GM18858 (cell line): ENCODE measurements at regions not wholly inside any gene's neighbourhood (a gene's known extent, or its start where the extent isn't known, plus 50 kb on each side); places are given as distances from the start of the nearest gene placed in this dataset.

ENCODE experiments used
- ATAC-seq: cut with Tn5 transposase; IDR thresholded peaks from one replicate; pipeline ENCODE4 v1.9.1; 2021; ENCODE audit not compliant: unreplicated experiment

DNA sequence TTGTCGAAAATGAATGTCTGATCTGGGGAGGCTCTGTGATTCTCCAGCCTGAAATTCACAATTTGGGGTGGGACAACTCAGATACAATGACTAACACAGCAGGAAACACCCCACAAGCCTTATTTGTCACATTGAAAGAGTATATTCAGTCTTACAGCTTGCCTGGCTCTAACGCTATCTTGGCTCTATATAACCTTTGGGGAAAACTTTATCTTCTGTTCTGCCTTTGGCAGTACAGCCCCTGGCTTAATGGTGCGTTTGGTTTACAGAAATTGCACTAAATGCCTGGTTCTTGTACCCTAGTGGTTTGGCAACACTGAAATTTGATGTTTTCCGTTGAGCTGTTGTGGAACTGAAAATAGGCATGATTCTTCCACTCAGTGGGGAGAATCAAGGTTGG is 178.1 kb upstream of the VEGFC start:
- ATAC-seq = no peak

DNA sequence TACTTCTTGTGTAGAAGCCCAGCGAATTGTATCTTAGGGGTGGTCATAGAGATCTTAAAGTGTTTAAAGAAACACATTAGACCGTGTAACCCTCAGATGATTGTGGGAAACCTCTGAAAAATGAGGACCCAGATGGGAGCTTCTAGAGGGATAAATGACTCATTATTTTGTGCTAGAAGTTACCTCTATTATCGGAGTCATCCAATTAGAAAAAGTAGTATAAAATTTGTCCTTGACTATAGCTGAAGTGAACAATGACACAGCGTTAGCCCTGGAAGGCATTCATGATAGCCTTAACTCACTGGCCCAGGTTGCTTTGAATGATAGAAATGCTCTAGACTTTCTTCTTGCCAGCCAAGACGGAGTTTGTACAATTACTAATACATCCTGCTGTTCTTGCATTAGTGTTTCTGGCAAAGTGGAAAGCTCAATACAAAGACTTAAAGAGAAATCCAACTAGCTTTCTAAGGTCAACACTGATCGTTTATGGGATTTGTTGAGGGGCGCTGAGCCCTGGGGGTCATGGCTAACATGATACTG is 178.9 kb upstream of the VEGFC start:
- ATAC-seq = no peak

DNA sequence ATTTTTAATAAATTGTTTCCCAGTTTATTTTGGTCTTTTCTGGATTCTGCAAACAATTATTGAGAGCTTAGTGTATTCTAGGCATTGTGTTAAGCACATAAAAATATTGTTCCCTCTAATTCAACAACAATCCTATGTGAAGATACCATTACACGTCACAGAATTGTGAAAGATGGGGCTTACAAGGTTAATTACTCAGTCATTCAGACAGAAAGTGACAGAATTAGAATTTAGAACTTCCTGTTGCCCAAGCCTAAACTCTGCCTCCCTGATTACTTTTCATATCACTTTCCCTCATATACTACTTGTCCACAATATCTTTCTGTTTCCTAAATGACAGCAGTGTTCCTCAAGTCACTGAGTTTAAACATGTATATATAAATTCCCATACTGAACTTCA is 186.7 kb upstream of the VEGFC start:
- no peak for ATAC-seq

DNA sequence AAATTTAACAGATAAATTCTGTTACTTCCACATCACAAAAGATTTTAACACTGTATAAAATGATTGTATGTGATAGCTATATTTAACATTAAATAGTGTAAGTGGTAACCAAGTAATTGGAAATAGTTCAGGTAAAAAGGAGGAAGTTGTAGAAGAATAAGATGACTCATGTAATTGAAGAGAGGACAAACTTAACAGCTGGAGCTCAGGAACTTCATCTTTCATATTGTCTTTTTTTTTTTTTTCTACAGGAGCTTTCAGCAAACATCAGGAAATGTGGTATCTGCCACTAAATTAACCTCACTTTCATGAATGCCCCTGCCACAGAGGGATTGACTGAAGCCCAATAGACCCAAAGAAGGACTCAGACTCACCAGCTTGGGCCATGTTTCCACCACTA is 188.4 kb upstream of the VEGFC start:
- ATAC-seq = no peak

DNA sequence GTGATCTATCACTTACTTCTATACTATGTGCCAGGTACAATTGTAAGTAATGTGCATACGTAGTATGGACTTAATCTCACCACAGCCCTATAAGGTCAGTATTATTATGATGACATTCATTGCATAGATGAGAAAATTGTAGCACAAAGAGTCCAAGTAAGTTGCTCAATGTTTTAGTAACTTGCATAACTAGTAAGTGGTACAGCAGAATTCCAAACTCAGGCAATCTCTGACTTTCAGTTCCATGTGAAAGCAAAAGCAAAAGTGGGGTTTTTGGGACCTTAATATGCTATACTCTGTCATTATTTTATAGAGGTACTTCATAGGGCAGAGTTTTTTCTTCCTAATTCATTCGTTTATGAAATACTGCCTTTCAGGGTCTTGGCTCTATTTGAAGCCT is 188.8 kb upstream of the VEGFC start:
- ATAC-seq = no peak

DNA sequence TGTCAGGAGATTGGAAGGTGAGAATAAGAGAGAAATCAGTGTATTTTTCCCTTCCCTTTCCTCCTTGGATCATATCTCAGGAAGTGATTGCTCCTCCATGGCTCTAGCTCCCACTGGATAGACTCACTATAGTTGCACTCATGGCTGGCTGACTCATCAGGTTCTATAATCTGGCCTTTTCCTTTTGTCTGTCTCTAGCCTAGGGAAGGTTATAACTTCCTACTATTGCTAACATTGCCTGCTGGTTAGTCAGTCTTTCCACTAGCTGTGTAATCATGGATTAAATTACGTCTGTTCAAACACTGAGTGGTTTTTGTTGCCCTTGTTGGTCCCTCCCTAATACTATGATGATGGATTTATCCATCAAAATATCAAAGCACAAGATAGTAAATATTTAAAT is 195.5 kb upstream of the VEGFC start:
- ATAC-seq = no peak

DNA sequence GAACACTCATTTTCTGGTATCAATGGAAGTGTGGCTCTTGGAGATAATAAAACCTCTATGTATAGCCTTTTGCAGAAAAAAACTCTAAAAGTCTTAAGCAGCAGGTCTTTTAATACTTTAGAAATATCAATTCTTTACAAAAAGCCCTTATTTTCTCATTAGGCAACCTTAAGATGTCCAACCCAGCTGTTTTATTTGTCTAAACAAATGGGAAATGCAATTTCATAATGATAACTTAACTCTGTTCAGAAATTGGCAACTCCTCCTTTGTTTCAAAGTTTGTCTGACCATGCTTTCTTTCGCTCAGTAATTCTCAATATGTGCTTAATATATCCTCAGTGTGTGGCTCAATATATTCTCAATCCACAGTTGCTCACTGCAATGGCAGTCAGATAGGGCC is 196.5 kb upstream of the VEGFC start:
- no peak for ATAC-seq

DNA sequence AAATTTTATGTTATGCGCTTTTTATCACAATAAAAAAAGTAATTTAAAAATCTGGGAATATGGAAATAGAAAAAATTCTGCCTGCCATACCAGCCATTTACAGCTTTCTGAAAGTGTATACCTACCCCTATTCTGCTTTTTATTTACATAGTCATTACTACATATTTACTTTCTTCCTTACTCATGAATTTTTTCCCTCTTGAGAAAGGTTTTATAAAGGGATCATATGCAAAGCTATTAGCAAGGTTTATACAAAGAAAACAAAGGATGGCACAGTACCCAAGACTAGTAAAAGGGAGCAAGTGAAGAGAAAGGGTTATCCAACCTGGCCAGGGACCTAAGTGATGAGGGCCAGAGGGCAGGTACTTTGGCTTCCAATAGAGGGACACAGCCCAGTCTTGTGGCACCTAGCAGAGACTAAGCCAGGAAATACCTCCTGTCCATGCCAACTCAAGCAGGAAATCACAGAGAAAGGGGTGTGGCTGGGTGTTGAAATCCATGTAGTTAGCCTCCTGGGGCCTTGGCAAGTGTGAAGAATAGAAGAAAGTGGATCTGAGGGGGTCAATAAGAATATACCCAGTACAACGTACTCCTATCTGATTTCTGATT is 207.3 kb upstream of the VEGFC start:
- no peak for ATAC-seq

DNA sequence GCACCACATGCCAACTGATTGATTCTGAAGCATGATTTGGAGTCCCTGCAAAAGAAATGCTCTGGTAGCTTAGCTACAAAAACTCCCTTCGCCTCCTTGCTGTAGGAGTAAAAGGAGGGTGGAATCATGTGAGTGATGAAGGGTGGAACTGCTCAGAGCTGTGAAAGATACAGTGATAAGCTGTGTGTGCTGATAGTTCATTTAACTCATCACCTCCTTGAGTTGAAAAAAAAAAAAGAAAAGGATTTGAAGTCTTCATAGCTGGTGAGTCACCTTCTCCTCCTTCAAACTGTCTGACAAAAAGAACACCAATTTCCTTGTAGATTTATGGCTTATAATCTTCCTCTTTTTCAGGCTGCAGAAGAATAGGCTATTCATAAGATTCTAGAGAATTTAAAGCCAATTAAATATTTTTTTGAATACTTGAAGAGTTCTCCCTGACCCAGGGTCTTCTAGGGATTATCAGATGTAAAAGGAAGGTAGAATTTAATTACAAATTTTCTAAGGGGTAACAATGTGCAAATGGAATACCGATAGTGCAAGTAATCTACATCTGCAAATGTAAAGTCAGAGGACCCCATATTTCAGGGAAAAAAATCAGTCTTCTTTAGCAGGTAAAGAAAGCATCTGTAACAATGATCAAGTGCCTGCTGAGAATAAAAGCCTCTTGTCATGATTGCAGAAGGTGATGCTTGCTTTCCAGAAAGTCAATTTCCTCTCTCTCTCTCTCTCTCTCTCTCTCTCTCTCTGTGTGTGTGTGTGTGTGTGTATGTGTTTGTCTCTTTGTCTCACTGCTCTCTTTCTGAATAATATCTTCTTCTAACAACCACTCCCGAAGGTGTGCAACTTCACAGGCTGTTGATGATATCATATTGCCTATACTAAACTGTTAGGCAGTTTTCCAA is 208.8 kb upstream of the VEGFC start:
- no peak for ATAC-seq

DNA sequence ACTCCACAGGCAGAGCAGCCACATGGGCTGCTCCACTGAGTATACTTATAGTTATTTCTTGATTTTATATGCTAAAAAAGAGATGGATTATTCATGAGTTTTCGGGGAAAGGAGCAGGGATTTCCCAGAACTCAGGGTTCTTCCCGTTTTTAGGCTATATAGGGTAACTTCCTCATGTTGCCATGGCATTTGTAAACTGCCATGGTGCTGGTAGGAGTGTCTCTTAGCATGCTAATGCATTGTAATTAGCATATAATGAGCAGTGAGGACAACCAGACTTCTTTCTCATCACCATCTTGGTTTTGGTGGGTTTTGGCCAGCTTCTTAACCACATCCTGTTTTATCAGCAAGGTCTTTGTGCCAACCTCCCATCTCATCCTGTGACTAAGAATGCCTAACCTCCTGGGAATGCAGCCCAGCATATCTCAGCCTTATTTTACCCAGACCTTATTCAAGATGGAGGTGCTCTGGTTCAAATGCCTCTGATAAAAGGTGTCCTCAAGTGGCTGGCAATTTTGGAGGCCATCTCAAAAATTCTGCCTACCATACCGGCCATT is 213.0 kb upstream of the VEGFC start:
- no peak for ATAC-seq

DNA sequence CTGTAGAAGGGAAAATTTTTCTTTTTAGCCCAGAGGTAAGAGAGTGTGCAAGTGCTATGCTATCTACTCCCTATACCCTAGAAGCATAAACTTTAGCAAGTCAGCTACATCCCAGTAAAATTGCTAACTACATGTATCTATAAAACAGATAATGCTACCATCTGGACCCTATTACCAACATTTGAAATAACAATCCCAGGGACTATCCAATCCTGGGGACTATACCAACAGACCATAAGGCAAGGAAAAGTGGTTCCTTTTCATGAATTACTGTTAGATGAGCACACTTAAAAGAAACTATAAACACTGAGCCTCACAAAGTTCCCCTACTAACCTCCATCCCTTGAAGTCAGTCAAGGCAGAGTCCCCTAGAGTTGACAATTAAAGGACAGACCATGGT is 213.6 kb upstream of the VEGFC start:
- no peak for ATAC-seq

DNA sequence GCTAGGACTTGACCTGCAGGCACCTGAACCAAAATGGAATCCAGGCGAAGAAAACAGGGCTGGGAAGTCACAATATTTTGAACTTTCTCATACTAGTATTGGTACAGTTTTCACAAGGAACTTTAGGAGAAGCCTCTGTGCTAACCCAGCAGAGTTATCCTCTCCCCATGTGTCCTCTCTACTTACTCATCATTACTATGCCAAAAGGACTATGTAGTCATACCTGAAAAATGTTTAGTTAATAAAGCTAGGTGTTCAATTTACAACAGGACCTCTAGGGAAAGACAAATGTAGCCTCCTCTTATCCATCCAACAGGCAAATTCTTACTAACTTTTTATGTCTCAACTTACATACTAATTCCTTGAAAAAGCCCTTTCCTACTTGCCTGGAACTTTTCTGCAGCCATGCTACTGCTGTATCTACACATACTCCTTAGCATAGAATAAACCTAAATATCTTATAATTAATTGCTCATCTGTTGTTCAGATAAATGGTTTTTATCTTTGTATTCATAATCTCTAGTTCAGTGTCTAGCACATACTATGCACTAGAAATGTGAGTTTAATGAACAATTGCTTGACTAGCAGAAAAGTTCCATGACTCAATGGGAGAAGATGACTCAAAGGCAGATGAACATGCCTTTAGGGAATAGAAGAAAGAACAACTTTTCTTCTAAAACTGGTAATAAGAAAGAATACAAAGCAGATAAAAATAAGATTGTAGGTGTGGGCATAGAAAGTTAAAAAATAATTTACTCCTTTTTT is 215.5 kb upstream of the VEGFC start:
- ATAC-seq = no peak

DNA sequence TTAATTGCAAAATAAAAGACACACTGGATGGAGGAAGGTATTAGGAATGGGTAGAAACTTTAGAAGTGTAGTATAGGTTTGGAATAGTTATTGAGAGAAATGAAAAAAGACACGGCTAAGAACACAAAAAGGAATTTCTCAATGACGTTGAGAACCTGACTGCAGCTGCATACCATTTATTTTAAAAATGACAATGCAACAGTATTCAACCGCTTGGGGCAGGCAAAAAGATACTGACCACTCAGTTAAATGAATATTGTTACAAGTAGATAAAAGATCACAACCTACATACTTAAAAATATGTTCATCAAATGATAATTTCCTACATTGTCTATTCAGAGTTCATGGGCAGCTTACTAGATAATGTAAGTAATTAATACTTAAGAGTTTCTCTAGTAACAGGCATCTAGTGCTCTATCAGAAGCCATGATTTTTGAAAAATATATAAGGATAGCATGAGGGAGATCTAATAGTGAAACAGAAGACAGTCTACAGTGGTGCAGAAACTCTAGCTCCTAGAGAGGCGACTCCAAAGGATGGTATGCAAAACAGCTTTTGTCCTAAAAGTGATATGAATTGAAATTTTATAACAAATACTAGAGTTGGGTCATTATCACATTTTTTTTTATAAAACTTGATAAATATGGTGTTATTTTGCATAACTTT is 216.2 kb upstream of the VEGFC start:
- no peak for ATAC-seq

DNA sequence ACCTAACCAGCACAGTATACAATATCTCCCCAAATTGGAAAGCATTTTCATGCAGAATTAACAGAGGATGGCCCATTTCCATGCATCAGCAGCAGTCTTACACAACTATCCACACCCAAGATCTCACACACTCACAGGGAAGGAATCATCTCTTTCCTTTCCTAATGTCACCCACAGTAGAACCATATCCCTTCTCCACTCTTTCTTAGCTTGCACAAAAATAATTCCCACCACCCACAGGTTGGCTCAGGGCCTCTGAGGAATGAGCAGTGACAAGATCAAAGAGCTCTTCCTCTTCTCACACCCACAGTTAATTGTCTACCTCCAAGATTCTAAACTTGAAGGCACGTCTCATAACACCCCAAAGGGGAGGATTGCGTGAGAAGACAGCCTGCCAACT is 217.7 kb upstream of the VEGFC start:
- no peak for ATAC-seq

DNA sequence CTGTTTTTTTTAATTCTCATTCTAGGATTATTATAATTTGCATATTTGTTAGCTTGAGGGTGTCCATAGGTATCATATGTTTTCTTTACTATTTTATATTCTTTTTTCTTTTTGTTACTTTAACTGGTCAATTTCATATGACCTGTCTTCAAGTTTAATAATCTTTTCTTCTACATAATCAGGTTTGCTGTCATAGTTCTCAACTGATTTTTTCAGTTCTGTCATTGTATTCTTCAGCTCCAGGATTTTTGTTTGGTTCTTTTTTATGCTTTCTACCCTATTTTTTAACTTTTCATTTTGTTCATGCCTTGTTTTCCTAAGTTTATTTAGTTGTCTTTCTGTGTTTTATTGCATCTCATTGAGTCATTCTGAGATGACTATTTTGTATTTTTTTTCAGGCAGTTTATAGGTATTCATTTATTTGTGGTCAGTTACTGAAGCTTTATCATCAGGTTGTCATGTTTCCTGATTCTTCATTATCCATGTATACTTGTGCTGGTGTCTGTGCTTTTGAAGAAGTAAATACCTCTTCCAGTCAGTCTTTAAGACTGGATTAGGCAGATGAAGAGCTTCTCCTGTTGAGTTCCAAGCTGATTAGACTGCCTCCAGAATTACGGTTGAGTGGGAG is 220.3 kb upstream of the VEGFC start:
- no peak for ATAC-seq

DNA sequence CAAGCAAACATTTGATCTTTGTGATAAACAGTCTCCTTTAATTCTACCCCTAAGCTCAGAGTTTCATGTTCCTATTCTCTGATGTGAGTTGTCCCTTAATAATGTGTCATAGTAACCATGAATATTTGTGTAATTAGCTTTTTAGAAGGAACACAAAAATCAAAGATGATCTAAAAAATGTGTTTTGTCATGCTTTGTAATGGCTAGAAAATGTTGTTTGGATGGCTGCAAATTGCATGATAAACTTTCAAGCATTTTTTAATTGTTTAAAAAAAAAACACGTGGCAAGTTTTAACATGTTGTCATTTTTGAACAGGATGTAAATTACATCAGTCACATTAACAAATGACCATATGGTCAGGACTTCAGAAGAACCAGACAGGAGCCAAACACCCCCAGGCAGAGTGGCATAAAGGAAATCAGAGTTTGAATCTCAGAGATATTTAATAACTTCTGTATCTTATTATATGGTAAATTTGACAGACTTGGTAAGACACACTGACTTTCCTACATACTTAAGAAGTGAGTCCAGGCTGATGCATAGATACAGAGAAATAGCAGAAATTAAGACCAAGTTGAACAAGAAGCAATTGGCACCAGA is 223.9 kb upstream of the VEGFC start:
- no peak for ATAC-seq

DNA sequence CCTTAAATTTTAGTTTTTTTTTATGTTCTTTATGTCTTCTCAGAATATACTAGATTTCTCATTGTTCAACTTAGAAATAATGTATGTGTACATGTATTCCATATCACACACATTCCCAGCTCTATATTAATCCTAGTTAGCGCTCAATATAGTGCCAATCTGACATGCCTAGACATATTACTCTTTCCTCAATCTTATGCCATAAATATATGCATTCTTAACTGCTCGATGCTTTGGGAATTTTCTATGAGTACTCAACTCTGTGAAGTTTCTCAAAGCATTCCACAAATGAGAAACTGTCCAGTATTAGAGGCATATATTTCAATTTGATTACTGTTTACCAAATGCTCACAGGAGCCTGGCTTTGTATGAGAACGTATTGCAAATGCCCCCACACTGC is 231.2 kb upstream of the VEGFC start:
- ATAC-seq = no peak

DNA sequence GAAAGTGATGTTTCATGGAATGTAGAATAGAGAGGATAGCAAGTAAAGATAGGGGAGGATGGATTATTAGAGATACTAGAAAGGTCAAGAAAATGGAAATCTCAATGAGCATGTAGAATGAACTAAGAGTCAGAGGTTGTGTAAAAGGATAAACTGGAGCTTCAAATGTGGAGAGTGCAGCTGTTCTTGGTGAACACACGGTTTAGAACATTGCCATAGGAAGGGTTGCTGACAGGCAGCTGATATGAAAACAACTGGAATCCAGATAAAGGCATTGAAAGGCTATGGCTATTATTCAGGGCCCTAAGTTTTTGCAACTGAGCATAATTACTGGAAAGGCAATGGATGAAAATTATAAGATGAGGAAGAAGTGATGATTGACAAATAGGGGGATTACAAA is 239.6 kb upstream of the VEGFC start:
- no peak for ATAC-seq

DNA sequence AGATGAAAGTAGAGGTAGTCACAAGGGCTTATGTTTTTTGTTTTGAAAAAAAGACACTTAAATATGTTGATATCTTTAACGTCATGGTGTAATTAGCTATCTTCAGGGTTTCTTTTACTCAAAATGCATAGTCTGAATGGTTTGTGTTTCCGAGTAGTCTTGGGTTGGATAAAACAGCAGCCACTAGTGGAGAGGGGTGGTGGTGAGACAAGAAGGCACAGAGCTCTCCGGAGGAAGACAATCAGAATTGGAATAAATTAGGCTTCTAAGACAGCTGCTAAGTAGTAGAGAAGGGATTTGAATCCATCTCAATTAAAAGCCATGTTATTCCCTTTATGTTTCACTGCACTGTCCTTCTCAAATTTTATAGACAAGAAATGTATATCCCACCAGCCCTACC is 240.4 kb upstream of the VEGFC start:
- no peak for ATAC-seq

DNA sequence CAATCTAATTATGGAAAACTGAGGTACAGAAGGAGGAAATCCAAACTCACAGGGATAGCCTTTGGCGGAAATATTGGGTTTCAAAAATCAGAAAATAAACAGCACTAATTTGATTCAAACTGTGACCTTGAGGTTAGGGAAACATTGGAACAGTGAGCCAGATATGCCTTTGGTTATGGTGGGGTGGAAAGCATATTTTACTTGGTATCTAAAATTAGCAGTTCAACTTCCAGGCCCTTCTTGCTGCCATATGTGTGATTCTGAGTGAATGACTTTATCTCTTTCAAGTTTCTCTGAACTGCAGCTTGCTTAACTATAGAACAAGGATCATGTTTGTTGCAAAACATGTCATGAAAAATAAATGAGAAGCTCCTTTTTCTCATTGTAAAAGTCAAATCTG is 240.9 kb upstream of the VEGFC start:
- ATAC-seq = no peak
